HG02642 (cell line): ENCODE measurements at regions not wholly inside any gene's neighbourhood (a gene's known extent, or its start where the extent isn't known, plus 50 kb on each side); places are given as distances from the start of the nearest gene placed in this dataset.

ENCODE experiments used
- ATAC-seq: cut with Tn5 transposase; IDR thresholded peaks from one replicate; pipeline ENCODE4 v1.9.1; 2021; ENCODE audit warnings: mild to moderate bottlenecking; ENCODE audit not compliant: unreplicated experiment, poor library complexity

DNA sequence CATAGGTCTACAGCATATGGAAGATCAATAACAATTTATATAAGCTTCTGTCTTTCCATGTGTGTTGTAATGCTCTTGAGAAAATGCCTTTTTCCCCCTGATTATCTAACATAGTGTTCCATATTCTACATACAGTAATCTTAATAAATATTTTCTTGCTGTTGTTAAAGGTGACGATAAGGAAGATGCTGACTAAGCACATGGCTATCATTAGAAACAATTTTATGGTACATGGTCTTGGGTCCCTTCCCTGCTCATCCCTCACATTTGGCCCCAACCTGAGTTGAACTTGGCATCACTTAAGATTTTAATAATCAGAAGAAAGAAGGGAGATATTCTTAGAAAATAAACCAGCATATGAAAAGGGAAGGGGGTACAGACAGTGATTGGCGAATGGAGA lies 382.1 kb upstream of the CDH20 start:
- ATAC-seq: no peak

DNA sequence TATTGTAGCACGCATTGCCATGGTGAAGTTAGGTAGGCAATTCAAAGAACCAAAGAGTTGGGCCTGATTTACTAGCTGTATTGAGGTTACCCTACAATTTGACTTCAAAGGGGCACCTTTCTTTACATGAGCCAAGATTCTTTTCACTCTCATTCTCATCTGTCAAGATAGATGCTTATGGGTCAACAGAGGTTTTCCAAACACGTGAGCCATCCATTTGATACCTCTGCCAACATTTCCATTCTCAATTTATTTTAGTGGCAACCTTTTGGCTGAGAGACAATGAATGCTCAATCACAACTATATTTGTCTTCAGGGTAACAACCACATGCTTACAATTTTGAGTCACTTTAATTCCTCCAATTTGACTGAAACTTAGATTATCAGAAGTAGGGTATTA lies 370.6 kb upstream of the CDH20 start:
- no peak for ATAC-seq

DNA sequence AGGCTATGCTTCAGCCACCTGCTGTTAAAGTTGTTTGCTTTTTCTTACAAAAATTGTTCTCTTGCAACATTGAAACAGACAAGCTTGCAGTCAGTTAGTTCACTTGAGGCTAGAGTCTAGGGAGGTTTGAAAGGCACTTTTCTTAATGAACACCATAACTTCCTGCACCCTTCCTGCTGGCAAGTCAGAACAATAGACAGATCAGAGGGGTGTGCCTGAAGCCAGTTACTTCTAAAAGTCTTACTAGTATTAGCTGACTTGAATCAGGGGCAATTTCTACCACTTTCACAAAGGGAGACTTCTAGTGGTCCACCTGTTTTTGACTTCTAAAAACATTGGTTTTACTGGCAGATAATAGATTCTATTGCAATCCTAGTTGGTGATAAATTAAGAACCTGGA lies 367.4 kb upstream of the CDH20 start:
- no peak for ATAC-seq

DNA sequence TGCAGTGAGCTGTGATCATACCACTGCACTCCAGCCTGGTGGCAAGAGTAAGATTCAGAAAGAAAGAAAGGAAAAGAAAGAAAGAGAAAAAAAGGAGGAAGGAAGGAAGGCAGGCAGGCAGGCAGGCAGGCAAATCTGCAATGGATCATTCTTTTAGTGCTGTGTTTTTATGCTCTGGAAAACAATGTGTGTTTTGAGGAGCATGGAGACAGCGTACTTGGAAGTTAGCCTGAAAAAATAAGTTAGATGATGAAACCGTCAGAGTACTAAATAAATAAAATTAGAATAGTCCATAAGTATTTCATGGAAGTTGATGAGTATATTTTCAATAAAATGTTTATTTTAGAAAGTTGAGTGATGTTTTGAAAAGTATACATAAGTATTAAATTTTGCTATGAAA lies 366.4 kb upstream of the CDH20 start:
- ATAC-seq: no peak

DNA sequence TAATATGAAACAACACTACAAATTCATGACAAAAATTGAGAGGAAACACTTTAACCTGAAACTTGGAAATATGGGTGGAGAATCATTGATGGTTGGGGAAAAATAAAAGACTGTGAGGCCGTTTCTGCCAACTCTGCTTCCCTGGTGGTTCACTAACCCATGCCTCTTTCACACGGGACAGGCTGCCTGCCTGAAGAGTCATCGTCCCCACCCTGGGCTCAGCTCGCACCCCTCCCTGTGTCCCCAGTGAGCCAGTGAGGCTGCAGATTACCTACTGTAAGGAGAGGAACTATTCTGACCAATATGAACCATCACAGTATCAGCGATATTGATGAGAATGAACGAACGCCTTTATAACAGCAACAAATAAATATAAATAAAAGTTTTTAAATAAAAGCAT lies 357.8 kb upstream of the CDH20 start:
- ATAC-seq: no peak

DNA sequence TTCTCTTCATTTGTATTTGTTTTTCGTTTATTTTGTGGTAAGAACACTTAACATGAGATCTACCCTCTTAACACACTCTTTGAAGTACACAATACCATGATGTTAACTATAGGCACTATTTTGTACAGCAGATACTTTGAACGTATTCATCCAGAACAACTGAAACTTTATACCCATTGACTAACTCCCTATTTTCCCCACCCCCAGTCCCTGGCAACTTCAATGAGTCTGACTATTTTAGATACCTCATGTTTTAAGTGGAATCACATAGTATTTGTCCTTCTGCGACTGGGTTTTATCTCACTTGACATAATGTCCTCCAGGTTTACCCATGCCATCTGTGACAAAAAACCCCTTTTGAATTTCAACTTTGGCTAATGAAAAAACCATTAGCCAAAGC lies 356.3 kb upstream of the CDH20 start:
- no peak for ATAC-seq

DNA sequence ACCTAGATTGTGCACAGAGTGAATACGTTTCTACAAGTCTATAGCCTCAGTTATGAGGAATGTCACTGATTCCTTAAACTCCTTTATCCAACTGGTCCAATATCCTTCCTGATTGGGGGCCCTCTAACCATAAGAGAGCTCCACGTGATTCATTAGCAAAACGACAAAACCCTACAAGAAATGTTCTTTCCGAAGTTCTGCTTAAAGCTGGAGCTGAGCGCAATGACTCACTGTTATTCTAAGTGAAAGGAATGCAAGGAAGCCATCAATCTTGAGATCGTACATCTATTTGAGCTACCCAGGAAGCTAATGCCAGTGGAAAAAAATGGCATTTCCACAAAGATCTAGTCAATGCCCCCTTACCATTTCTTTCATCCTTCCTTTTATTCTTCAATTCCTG lies 354.9 kb upstream of the CDH20 start:
- no peak for ATAC-seq

DNA sequence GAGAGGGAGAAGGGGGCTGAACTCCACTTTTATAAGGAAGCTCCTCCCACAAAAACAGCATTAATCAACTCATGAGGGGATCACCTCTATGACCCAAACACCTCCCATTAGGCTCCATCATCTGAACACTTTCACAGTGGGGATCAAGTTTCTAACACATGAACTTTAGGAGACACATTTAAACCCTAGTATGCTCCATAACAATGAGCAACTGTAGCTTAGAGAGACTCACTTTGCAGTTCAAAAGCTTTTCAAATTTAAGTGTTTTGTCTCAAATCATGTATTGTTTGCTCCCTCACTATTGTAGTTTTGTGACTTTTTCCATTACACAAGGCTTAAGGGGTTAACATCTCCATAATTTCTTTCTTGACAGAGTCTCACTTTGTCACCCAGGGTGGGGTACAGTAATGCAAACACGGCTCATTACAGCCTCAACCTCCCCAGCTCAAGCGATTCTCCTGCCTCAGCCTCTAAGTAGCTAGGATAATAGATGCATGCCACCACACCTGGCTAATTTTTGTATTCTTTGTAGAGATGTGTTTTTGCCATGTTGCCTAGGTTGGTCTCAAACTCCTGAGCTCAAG lies 352.7 kb upstream of the CDH20 start:
- ATAC-seq: no peak

DNA sequence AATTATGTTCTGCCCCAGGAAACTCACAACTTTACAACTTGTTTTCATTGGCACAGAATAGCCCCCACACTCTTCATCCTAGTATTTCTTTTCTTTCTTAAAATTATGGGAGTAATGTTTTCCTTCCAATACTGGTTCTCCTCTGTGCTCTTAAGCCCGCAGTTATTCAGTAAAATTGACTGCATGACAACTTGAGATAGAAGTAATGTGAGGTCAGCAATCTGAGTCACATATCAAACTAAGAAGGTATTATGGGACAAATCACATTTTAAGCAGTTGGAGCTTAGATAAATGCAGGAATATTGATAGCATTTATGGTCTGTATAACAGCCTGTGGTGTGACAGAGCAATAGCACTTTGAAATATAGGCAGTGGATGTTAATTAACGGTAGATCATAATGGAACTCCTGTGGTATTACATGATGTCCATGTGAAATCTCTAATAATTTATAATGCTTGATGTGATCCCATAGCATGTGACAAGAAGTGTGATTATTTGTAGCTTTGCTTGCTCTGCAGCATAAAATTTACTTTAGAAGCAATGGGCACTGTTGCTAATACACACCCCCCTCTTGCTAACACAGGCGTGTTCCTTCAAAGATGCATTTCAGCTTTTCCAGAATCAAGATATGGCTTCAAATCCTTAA lies 351.4 kb upstream of the CDH20 start:
- ATAC-seq: no peak

DNA sequence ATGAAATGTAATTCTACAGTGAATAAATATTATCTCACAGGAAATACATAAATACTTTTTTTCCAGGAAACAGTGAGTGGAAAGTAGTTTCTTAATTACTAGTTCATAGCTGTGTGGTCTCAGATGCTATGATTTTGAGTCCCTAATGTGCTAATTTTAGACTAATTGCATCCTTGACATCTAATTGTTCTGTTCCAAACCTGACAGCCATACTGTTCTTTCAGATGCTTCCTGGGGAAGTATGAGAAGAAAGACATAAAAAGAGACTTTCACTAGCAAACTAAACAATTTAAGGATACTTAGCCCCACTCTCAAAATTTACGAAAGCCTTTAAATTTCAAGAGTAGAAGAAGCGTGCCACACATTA lies 350.9 kb upstream of the CDH20 start:
- ATAC-seq: no peak

DNA sequence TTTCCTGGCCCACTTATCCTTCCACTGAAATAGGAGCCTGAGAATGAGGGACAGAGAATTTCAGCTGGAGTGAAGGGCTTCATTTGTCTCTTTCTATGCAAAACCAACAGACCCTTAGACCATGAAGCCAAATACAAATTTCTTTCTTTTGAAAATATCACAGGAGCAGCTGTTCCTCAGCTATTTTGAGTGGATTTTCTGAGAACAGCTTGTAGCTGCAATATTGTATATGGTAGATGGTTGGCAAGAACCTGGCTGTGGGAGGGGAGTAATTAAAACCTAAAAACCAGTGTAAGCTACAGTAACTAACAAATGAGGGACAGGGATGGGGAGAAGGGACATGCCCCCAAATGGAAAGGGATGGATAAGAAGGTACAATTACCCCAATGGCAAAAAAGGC lies 350.3 kb upstream of the CDH20 start:
- no peak for ATAC-seq

DNA sequence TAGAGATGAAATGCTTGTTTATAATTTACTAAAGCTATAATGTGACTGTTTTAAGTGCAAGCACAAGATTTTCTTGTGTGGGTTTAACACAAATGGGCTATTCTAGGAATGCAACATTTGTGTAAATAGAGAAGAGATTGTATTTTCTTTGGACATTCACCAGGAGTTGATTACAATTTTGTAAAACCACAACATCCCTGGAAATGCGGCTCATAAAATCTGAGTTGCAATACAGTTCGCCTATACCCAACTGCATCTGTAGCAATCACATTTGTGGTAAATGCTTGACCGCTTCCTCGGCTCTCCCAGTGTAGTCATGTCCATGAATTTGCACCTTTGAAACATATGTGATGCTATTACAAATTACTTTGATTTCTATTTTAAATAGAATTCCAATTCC lies 348.7 kb upstream of the CDH20 start:
- no peak for ATAC-seq

DNA sequence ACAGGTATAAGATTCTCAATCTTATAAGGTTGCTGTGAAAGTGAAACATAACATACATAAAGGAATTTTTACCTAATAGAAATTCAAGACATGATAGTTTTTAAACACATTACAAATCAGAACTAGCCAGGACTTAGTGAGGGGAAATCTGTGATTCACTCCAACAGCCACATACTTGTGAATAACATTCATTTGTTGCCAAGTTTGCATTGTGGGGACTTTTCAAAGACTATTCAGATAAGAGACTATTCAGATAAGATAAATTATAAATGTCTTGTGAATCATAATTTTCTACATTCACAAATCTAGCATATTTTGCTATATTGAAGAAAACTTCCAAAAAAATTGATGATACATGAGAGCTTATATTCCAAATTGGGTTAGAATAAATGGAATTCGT lies 345.3 kb upstream of the CDH20 start:
- no peak for ATAC-seq

DNA sequence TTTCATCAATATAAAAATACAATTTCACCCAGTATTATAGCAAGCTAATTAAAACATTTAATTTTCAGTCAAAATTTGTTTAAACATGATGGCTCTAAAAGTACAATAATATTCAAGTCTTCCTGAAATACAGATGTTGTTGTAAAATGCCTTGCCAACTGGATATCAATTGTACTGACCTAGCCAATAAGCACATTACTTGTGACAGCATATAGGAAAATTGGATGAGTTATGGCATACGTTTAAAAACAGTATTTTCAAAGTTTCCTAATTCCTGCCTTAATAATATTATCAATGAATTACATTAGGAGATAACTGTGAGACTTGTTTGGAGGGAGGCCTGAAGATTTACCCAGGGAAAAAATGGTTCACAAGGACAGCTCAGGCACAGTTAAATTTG lies 336.9 kb upstream of the CDH20 start:
- ATAC-seq: no peak

DNA sequence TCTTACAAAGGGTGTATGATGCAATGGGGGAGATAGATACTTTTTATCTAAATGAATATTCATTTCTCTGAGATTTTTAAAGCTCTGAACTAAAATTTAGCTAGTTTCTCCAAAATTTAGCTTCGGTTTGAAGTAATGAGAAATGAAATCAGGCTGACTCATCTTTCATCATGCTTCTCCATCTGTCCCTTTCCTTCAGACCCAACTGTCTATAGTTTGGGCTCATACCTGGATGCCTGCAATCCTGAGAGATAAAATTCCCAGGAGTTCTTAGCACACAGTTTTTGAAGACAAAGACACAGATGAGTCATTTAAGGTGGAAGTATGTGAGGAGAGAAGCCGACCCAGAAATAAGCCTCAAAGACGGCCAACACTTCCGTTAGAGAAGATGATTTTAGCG lies 336.4 kb upstream of the CDH20 start:
- no peak for ATAC-seq

DNA sequence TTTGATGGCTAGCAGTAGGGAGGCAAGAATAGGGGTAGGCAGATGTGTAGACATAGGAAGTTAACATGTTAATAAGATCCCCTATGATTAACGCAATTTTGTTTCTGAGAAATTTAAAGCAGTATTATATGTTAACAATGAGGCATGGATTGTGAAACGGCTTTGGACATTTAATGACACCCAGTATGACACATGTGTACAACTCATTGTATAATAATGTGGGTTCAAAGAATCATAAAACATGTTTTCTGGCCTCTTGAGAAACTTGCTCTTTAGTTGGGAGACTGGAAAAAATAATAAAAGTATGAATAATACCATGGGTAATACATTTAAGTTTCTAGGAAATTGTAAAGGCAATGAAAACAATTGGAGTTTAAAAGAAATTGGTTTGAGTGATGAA lies 332.1 kb upstream of the CDH20 start:
- ATAC-seq: no peak

DNA sequence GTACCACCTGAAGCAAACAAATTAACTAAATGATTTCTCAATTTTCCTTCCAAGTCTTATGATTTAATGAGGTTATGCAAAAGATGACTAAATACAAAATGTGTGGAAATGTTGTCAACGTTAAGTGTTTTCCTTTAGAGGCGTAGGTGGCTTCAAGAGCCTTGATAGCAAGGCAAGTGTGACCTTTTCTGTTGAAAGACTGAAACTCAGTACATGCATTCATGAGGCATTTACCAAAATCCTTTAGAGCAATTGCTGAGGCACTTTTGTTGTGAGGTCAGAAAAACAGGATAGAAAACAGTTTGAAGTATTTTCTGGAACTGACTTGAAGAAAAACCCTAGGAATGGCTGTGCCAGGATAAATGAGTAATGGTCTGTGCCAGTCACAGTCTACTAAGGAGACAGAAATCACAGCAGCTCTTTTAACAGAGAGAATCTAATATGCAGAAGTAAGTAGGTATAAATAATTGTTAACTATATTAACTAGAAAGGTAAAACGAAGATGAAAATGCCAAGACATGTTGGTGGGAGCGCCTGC lies 326.5 kb upstream of the CDH20 start:
- no peak for ATAC-seq

DNA sequence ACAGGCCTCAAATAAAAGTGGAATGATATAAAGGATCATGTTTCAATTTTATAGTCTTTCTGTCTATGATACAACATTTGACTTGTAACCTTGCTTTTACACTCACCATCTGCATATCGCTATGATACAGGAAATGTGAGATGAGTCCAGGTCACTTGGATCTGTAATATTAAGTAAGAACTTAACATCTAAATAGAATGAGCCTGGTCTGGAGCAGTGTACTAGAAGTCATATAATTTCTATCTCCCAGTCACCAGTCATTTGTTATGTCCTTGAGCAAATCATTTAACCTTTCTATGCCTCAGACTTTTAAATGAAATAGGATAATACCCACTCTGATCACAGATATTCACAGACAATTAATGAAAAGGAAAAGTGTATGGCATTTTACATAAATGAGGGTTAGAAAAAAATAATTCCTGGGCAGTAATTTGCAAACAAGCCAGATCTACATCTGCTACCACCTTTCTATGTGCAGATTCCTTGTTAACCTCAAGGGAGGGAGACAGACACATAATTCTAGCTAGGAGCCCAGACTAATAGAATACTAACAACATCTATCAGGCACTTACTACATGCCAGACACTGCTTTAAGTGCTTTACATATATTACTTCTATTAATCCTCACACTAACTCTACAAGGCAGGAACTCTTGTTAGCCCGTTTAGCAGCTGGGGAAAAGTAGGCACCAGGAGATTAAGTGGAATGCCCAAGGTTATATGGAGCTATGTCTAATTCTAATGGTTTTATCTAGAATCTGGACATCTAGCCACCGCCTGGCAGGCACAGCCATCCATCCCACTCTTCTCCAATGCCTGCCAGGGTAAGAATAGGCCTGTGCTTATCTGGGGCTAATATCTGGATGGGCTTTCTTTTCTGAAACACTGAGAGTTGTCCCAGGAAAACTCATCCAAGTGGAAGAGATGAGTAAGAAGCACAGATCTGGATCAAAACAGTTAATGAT lies 313.6 kb upstream of the CDH20 start:
- no peak for ATAC-seq

DNA sequence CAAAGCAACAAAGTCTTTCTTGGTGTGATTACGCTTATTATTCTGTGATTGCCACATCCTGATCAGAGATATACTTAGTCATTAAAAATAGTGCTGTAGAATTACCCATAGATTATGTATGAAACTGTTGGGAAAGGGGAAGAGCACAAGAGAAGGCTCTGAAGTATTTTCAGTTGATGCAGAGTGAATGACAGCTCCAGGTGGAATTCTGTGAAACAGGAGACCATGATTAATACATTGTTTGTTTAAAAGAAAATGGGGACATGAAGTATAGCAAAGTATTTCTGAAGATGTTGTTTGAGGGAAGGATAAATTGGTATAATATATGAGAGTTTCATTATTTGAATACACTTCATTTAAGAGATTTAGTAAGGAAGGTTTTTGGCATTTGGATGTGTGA lies 307.6 kb upstream of the CDH20 start:
- no peak for ATAC-seq

DNA sequence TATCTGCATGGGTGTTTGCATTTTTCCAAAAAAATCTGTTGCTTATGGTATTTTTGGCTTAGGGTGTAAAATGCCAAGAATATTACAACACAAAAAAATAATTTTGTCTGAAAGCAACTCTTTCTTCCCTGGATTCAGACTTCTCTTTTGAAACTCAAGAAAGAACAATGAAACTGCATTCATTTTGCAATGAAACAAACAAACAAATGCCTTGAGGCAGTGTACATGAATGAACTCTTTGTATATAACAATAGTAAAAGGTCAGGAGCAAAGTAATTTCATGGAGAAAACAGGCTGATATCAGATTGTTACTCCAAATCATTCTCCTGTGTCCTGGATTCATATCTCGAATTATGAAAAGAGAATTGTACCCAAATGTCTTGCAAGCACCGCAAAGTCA lies 301.6 kb upstream of the CDH20 start:
- no peak for ATAC-seq

DNA sequence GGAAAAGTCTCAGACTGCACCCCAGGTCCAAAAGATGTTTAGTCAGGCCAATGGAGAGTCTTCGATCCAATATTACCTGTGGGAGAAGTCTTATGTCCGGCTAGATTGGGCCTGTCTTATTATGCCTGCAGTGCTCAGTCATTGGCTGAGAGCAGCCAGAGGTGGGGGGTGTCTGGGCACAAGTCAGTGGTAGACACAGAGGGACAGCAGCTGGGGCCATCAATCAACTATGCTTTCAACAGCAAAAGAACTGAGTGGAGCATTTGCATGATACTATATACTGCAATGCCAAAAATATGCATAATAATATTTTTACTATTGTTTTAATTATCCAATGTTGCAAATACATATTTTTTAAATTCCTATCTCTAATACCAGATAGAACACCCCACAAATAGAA lies 298.6 kb upstream of the CDH20 start:
- ATAC-seq: no peak
